ENCODE measurements at regions not wholly inside any gene's neighbourhood (a gene's known extent, or its start where the extent isn't known, plus 50 kb on each side); places are given as distances from the start of the nearest gene placed in this dataset.
"Not testable (repeated sequence)": the region's sequence is repeated elsewhere in the genome, so short reads cannot be mapped to it uniquely, and the experiment has no call there.

GRCh38 chr17:68097161-68097805 is 61.7 kb downstream of the KPNA2 start:
- peak; percentile 82 for DNase-seq (ENCODE audit: low spot score)

- DNase-seq (ENCODE audit: low spot score) = not testable (repeated sequence)
Measured at GRCh38 chr17:68099341-68099753, 63.8 kb downstream of the KPNA2 start.

GRCh38 chr17:68100000-68100641 is 64.6 kb downstream of the KPNA2 start:
- no peak for DNase-seq (ENCODE audit: low spot score)

GRCh38 chr17:68101075-68101986 is 65.8 kb downstream of the KPNA2 start:
- DNase-seq (ENCODE audit: low spot score) = peak; percentile 94

GRCh38 chr17:68101987-68102314 is 66.4 kb downstream of the KPNA2 start:
- no peak for DNase-seq (ENCODE audit: low spot score)

- DNase-seq (ENCODE audit: low spot score) = no peak
Measured at GRCh38 chr17:68102318-68102758, 66.8 kb downstream of the KPNA2 start.

GRCh38 chr17:68103148-68103547 is 67.6 kb downstream of the KPNA2 start:
- DNase-seq (ENCODE audit: low spot score) = no peak

GRCh38 chr17:68106085-68106484 is 70.5 kb downstream of the KPNA2 start:
- DNase-seq (ENCODE audit: low spot score) = no peak

GRCh38 chr17:68107373-68107772 is 71.8 kb downstream of the KPNA2 start:
- DNase-seq (ENCODE audit: low spot score) = no peak

- no peak for DNase-seq (ENCODE audit: low spot score)
Measured at GRCh38 chr17:68108313-68109000, 72.9 kb downstream of the KPNA2 start.

GRCh38 chr17:68109404-68109803 is 73.9 kb downstream of the KPNA2 start:
- not testable (repeated sequence) for DNase-seq (ENCODE audit: low spot score)

GRCh38 chr17:68116211-68116610 is 80.7 kb downstream of the KPNA2 start:
- DNase-seq (ENCODE audit: low spot score) = not testable (repeated sequence)

GRCh38 chr17:68122587-68122986 is 87.1 kb downstream of the KPNA2 start:
- DNase-seq (ENCODE audit: low spot score) = no peak

GRCh38 chr17:68125111-68125870 is 89.8 kb downstream of the KPNA2 start:
- DNase-seq (ENCODE audit: low spot score) = no peak

- no peak for DNase-seq (ENCODE audit: low spot score)
Measured at GRCh38 chr17:68127914-68128313, 92.4 kb downstream of the KPNA2 start.

GRCh38 chr17:68131456-68131855 is 95.9 kb downstream of the KPNA2 start:
- DNase-seq (ENCODE audit: low spot score) = no peak

GRCh38 chr17:68133346-68134045 is 98.0 kb downstream of the KPNA2 start:
- no peak for DNase-seq (ENCODE audit: low spot score)

GRCh38 chr17:68134046-68134637 is 98.6 kb downstream of the KPNA2 start:
- DNase-seq (ENCODE audit: low spot score) = no peak

- DNase-seq (ENCODE audit: low spot score) = no peak
Measured at GRCh38 chr17:68134731-68135130, 99.2 kb downstream of the KPNA2 start.

All from mucosa of gallbladder (tissue), 1 donor.